ENCODE measurements at regions not wholly inside any gene's neighbourhood (a gene's known extent, or its start where the extent isn't known, plus 50 kb on each side); places are given as distances from the start of the nearest gene placed in this dataset.

GRCh38 chr2:161552015-161552414, 72.2 kb upstream of the SLC4A10 start:
- Histone ChIP-seq H3K36me3 (ENCODE audit: control insufficient read depth in 2 of 2, extremely low read depth in 1 of 2, insufficient read depth in 2 of 2, low read length in 2 of 2) (no peaks in the 10 kb centered on the region), H3K27me3 (ENCODE audit: control insufficient read depth, extremely low read depth, insufficient read depth, low read length) (no peaks in the 10 kb centered on the region), H3K27ac (ENCODE audit: control insufficient read depth, insufficient read depth, low read length) (no peak overlapping the region), H3K9ac (ENCODE audit: control insufficient read depth, extremely low read depth, insufficient read depth, low read length) (no peak overlapping the region), H3K4me3 (ENCODE audit: control insufficient read depth in 2 of 3, extremely low read depth in 1 of 3, insufficient read depth in 2 of 3, low read depth in 1 of 3, low read length in 3 of 3) (no peak overlapping the region), H3K4me1 (ENCODE audit: control insufficient read depth, extremely low read depth, insufficient read depth, low read length) (no peaks in the 10 kb centered on the region), H3K9me3 (ENCODE audit: control insufficient read depth, low read depth, low read length) (no peaks in the 10 kb centered on the region), H2AFZ (ENCODE audit: control insufficient read depth, low read length) (no peak overlapping the region), H3K79me2 (ENCODE audit: control insufficient read depth, insufficient read depth, low read length) (no peaks in the 10 kb centered on the region), H4K20me1 (ENCODE audit: control insufficient read depth, extremely low read depth, insufficient read depth, low read length) (no peaks in the 10 kb centered on the region), H3K4me2 (ENCODE audit: control insufficient read depth, extremely low read depth, insufficient read depth, low read depth, low read length) (no peak overlapping the region), H3K9me1 (ENCODE audit: control insufficient read depth, extremely low read depth, insufficient read depth, low read length) (no peaks in the 10 kb centered on the region)
- no peak for FAIRE-seq
- no peak for DNase-seq (ENCODE audit: low read depth, low spot score)
- TF ChIP-seq EZH2 (IDR thresholded peaks at IDR 0.05; ENCODE audit: low read length) (no peak), CTCF (optimal IDR thresholded peaks at IDR 0.05 in 1 of 3, IDR thresholded peaks at IDR 0.05 in 1 of 3, conservative IDR thresholded peaks at IDR 0.05 in 1 of 3; ENCODE audit: extremely low read depth in 1 of 3, insufficient read depth in 2 of 3, low read length in 3 of 3) (no peak)
- dilution Hi-C loops (cut with MboI; ENCODE audit: extremely low pct_ligation_motif_present, low sequenced_read_pairs): no loop called here

- no peaks in the 10 kb centered on the region for H3K9me1 ChIP-seq (ENCODE audit: control insufficient read depth, extremely low read depth, insufficient read depth, low read length)
- no peak overlapping the region for H3K9ac ChIP-seq (ENCODE audit: control insufficient read depth, extremely low read depth, insufficient read depth, low read length)
- H3K79me2 ChIP-seq (ENCODE audit: control insufficient read depth, insufficient read depth, low read length): no peaks in the 10 kb centered on the region
- dilution Hi-C loops (cut with MboI; ENCODE audit: extremely low pct_ligation_motif_present, low sequenced_read_pairs): no loop called here
- no peaks in the 10 kb centered on the region for H3K27me3 ChIP-seq (ENCODE audit: control insufficient read depth, extremely low read depth, insufficient read depth, low read length)
- FAIRE-seq (no peak), DNase-seq (ENCODE audit: low read depth, low spot score) (no peak)
- H4K20me1 ChIP-seq (ENCODE audit: control insufficient read depth, extremely low read depth, insufficient read depth, low read length): no peaks in the 10 kb centered on the region
- H3K4me2 ChIP-seq (ENCODE audit: control insufficient read depth, extremely low read depth, insufficient read depth, low read depth, low read length): no peak overlapping the region
- no peak overlapping the region for H2AFZ ChIP-seq (ENCODE audit: control insufficient read depth, low read length)
- no peaks in the 10 kb centered on the region for H3K4me1 ChIP-seq (ENCODE audit: control insufficient read depth, extremely low read depth, insufficient read depth, low read length)
- H3K36me3 ChIP-seq (ENCODE audit: control insufficient read depth in 2 of 2, extremely low read depth in 1 of 2, insufficient read depth in 2 of 2, low read length in 2 of 2): no peaks in the 10 kb centered on the region
- no peaks in the 10 kb centered on the region for H3K9me3 ChIP-seq (ENCODE audit: control insufficient read depth, low read depth, low read length)
- no peak overlapping the region for H3K27ac ChIP-seq (ENCODE audit: control insufficient read depth, insufficient read depth, low read length)
- no peak for TF ChIP-seq EZH2 (IDR thresholded peaks at IDR 0.05; ENCODE audit: low read length)
- TF ChIP-seq CTCF (optimal IDR thresholded peaks at IDR 0.05 in 1 of 3, IDR thresholded peaks at IDR 0.05 in 1 of 3, conservative IDR thresholded peaks at IDR 0.05 in 1 of 3; ENCODE audit: extremely low read depth in 1 of 3, insufficient read depth in 2 of 3, low read length in 3 of 3): no peak
- no peak overlapping the region for H3K4me3 ChIP-seq (ENCODE audit: control insufficient read depth in 2 of 3, extremely low read depth in 1 of 3, insufficient read depth in 2 of 3, low read depth in 1 of 3, low read length in 3 of 3)
Observed at GRCh38 chr2:161555826-161556225, 68.4 kb upstream of the SLC4A10 start.

All from keratinocyte (primary cell).